ENCODE measurements at regions not wholly inside any gene's neighbourhood (a gene's known extent, or its start where the extent isn't known, plus 50 kb on each side); places are given as distances from the start of the nearest gene placed in this dataset.

- no peaks in the 10 kb centered on the region for H3K36me3 ChIP-seq (ENCODE audit: control insufficient read depth in 2 of 2, insufficient read depth in 1 of 2, low read length in 2 of 2)
- CTCF ChIA-PET = interaction anchor here (0.6 kb wide), 1 partner anchor 1940 kb away, joined by 3 read pairs; no protein-coding TSS in a partner anchor
- H3K4me1 ChIP-seq (ENCODE audit: control insufficient read depth, insufficient read depth, low read length) = no peaks in the 10 kb centered on the region
- no peaks in the 10 kb centered on the region for H3K9me3 ChIP-seq (ENCODE audit: control insufficient read depth, insufficient read depth, low read depth, low read length)
- TF ChIP-seq ZNF558 (tag by site-specific recombination; IDR thresholded peaks at IDR 0.05) (no peak), ZSCAN5A (tag by site-specific recombination; IDR thresholded peaks at IDR 0.05) (no peak), ZNF629 (tag by site-specific recombination; IDR thresholded peaks at IDR 0.05) (no peak), ZNF324 (tag by site-specific recombination; IDR thresholded peaks at IDR 0.05) (no peak), ZNF580 (tag by site-specific recombination; IDR thresholded peaks at IDR 0.05) (no peak), ZNF654 (tag by site-specific recombination; IDR thresholded peaks at IDR 0.05; ENCODE audit: low read depth) (no peak), MYNN (tag by site-specific recombination; IDR thresholded peaks at IDR 0.05; ENCODE audit: borderline replicate concordance) (no peak)
- POLR2A ChIA-PET = no interaction called here
- H3K27ac ChIP-seq (ENCODE audit: extremely low read depth, low read depth, low read length) = no peak overlapping the region
- no peak overlapping the region for H3K4me3 ChIP-seq (ENCODE audit: low read depth, low read length)
Measured at GRCh38 chr6:22751223-22751622, 181.9 kb downstream of the HDGFL1 start.

GRCh38 chr6:22752522-22752921, 183.2 kb downstream of the HDGFL1 start:
- POLR2A ChIA-PET = no interaction called here
- Histone ChIP-seq H3K36me3 (ENCODE audit: control insufficient read depth in 2 of 2, insufficient read depth in 1 of 2, low read length in 2 of 2) (no peaks in the 10 kb centered on the region), H3K4me3 (ENCODE audit: low read depth, low read length) (no peak overlapping the region), H3K27ac (ENCODE audit: extremely low read depth, low read depth, low read length) (no peak overlapping the region), H3K4me1 (ENCODE audit: control insufficient read depth, insufficient read depth, low read length) (no peaks in the 10 kb centered on the region), H3K9me3 (ENCODE audit: control insufficient read depth, insufficient read depth, low read depth, low read length) (no peaks in the 10 kb centered on the region)
- no peak for TF ChIP-seq ZBTB10 (tag by site-specific recombination; IDR thresholded peaks at IDR 0.05)
- no peak for TF ChIP-seq ZNF404 (tag by site-specific recombination; IDR thresholded peaks at IDR 0.05)
- TF ChIP-seq PATZ1 (tag by site-specific recombination; IDR thresholded peaks at IDR 0.05) = no peak
- TF ChIP-seq ZNF280C (tag by site-specific recombination; IDR thresholded peaks at IDR 0.05) = no peak
- no peak for TF ChIP-seq KLF16 (tag by site-specific recombination; IDR thresholded peaks at IDR 0.05)
- no peak for TF ChIP-seq GLIS2 (tag by site-specific recombination; IDR thresholded peaks at IDR 0.05)
- TF ChIP-seq SCRT1 (tag by site-specific recombination; IDR thresholded peaks at IDR 0.05; ENCODE audit: borderline replicate concordance) = no peak
- no peak for TF ChIP-seq ZNF121 (tag by site-specific recombination; IDR thresholded peaks at IDR 0.05)
- no peak for TF ChIP-seq ZNF600 (tag by site-specific recombination; IDR thresholded peaks at IDR 0.05)
- no peak for TF ChIP-seq MZF1 (tag by site-specific recombination; IDR thresholded peaks at IDR 0.05; ENCODE audit: borderline replicate concordance)
- no peak for TF ChIP-seq ZNF184 (tag by site-specific recombination; IDR thresholded peaks at IDR 0.05)
- no peak for TF ChIP-seq ZNF48 (tag by site-specific recombination; IDR thresholded peaks at IDR 0.05)
- TF ChIP-seq ZNF701 (tag by site-specific recombination; IDR thresholded peaks at IDR 0.05) = no peak
- TF ChIP-seq ZNF24 (tag by site-specific recombination; IDR thresholded peaks at IDR 0.05) = no peak
- no peak for TF ChIP-seq ZNF677 (tag by site-specific recombination; IDR thresholded peaks at IDR 0.05)
- no peak for TF ChIP-seq ZNF513 (tag by site-specific recombination; IDR thresholded peaks at IDR 0.05)
- no peak for TF ChIP-seq ZNF223 (tag by site-specific recombination; IDR thresholded peaks at IDR 0.05)
- TF ChIP-seq ZNF660 (tag by site-specific recombination; IDR thresholded peaks at IDR 0.05) = no peak
- no peak for TF ChIP-seq YY2 (tag by site-specific recombination; IDR thresholded peaks at IDR 0.05)
- no peak for TF ChIP-seq TCF7L2 (IDR thresholded peaks at IDR 0.05; ENCODE audit: borderline replicate concordance, low read depth, low read length)
- CTCF ChIA-PET = interaction anchor here (0.5 kb wide), 1 partner anchor 137 kb away, joined by 3 read pairs; no protein-coding TSS in a partner anchor
